ENCODE measurements at regions not wholly inside any gene's neighbourhood (a gene's known extent, or its start where the extent isn't known, plus 50 kb on each side); places are given as distances from the start of the nearest gene placed in this dataset.

GRCh38 chr18:65298422-65298821 is 452.4 kb upstream of the CDH7 start:
- Histone ChIP-seq H3K27ac (no peak overlapping the region), H3K4me1 (replicated peaks in 1 of 2) (peaks cover 0 to 8% of the 10 kb centered on the region in 2 donors), H3K4me3 (no peak overlapping the region), H3K36me3 (replicated peaks in 1 of 2) (no peaks in the 10 kb centered on the region), H3K9me3 (replicated peaks in 1 of 3) (no peaks in the 10 kb centered on the region), H3K27me3 (no peaks in the 10 kb centered on the region)
- TF ChIP-seq POLR2A (IDR thresholded peaks at IDR 0.05) (no peak), CTCF (IDR thresholded peaks at IDR 0.05) (no peak)
- intact Hi-C loops (cut with DNase I) = no loop called here
- WGBS, 4 donors = 41 to 68% (median 52%) methylated on average over 4 of the region's 4 CpGs
- DNase-seq = peak; percentile 25 to 63 (median 44)

GRCh38 chr18:65288908-65289307 is 461.9 kb upstream of the CDH7 start:
- DNase-seq = no peak
- 85 to 87% (median 86%) methylated on average over 5 of the region's 5 CpGs for WGBS, 4 donors
- Histone ChIP-seq H3K27ac (no peak overlapping the region), H3K4me1 (replicated peaks in 1 of 2) (peaks cover 0 to 3% of the 10 kb centered on the region in 2 donors), H3K27me3 (no peaks in the 10 kb centered on the region), H3K36me3 (replicated peaks in 1 of 2) (no peaks in the 10 kb centered on the region), H3K9me3 (replicated peaks in 1 of 3) (no peaks in the 10 kb centered on the region), H3K4me3 (no peak overlapping the region)
- TF ChIP-seq CTCF (IDR thresholded peaks at IDR 0.05) (no peak), POLR2A (IDR thresholded peaks at IDR 0.05) (no peak)
- intact Hi-C loops (cut with DNase I) = no loop called here

GRCh38 chr18:65287652-65288051 is 463.2 kb upstream of the CDH7 start:
- intact Hi-C loops (cut with DNase I) = no loop called here
- DNase-seq = no peak
- WGBS, 4 donors = 88 to 95% (median 91%) methylated on average over 2 of the region's 2 CpGs
- Histone ChIP-seq H3K27ac (no peak overlapping the region), H3K4me1 (replicated peaks in 1 of 2) (no peaks in the 10 kb centered on the region), H3K27me3 (no peaks in the 10 kb centered on the region), H3K36me3 (replicated peaks in 1 of 2) (no peaks in the 10 kb centered on the region), H3K9me3 (replicated peaks in 1 of 3) (no peaks in the 10 kb centered on the region), H3K4me3 (no peak overlapping the region)
- no peak for TF ChIP-seq POLR2A (IDR thresholded peaks at IDR 0.05)
- no peak for TF ChIP-seq CTCF (IDR thresholded peaks at IDR 0.05)

GRCh38 chr18:65282096-65282495 is 468.7 kb upstream of the CDH7 start:
- H3K4me3 ChIP-seq = no peak overlapping the region
- WGBS, 4 donors = 80 to 85% (median 83%) methylated on average over 1 of the region's 1 CpG
- no peak for TF ChIP-seq CTCF (IDR thresholded peaks at IDR 0.05)

More at GRCh38 chr18:65282096-65282495, 468.7 kb upstream of the CDH7 start:
- Histone ChIP-seq H3K36me3 (replicated peaks in 1 of 2) (no peaks in the 10 kb centered on the region), H3K27ac (no peak overlapping the region), H3K4me1 (replicated peaks in 1 of 2) (no peaks in the 10 kb centered on the region), H3K27me3 (no peaks in the 10 kb centered on the region), H3K9me3 (replicated peaks in 1 of 3) (no peaks in the 10 kb centered on the region)
- intact Hi-C loops (cut with DNase I) = no loop called here
- DNase-seq = no peak

Measured in adrenal gland (tissue), 9 donors.